ENCODE measurements at regions not wholly inside any gene's neighbourhood (a gene's known extent, or its start where the extent isn't known, plus 50 kb on each side); places are given as distances from the start of the nearest gene placed in this dataset.

- Histone ChIP-seq H3K4me3 (no peak overlapping the region), H3K27ac (no peak overlapping the region), H3K9me3 (no peaks in the 10 kb centered on the region), H3K27me3 (no peaks in the 10 kb centered on the region), H3K36me3 (no peaks in the 10 kb centered on the region), H3K4me1 (no peaks in the 10 kb centered on the region)
- no peak for TF ChIP-seq POLR2AphosphoS5 (IDR thresholded peaks at IDR 0.05; ENCODE audit: insufficient read depth in 1 of 2, low read depth in 1 of 2)
- TF ChIP-seq, protein P1, sequence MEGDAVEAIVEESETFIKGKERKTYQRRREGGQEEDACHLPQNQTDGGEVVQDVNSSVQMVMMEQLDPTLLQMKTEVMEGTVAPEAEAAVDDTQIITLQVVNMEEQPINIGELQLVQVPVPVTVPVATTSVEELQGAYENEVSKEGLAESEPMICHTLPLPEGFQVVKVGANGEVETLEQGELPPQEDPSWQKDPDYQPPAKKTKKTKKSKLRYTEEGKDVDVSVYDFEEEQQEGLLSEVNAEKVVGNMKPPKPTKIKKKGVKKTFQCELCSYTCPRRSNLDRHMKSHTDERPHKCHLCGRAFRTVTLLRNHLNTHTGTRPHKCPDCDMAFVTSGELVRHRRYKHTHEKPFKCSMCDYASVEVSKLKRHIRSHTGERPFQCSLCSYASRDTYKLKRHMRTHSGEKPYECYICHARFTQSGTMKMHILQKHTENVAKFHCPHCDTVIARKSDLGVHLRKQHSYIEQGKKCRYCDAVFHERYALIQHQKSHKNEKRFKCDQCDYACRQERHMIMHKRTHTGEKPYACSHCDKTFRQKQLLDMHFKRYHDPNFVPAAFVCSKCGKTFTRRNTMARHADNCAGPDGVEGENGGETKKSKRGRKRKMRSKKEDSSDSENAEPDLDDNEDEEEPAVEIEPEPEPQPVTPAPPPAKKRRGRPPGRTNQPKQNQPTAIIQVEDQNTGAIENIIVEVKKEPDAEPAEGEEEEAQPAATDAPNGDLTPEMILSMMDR (IDR thresholded peaks at IDR 0.05): no peak
- no peak for TF ChIP-seq POLR2A (IDR thresholded peaks at IDR 0.05)
- intact Hi-C loops (cut with DNase I): no loop called here
- no peak for DNase-seq (ENCODE audit: extremely low spot score in 2 of 2)
Observed at GRCh38 chr5:61906820-61907219, 399.2 kb upstream of the KIF2A start.

DNA sequence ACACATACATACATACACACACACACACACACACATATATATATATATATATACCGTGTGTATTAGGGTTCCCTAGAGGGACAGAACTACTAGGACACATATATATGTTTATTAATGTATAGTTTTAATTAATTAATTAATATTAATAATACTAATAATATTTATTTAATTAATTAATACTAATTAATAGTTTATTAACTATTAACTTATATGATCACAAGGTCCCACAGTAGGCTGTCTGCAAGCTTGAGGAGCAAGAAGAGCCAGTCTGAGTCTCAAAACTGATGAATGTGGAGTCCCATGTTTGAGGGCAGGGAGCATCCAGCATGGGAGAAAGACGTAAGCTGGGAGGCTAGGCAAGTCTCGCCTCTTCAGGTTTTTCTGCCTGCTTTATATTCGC, 398.0 kb upstream of the KIF2A start:
- intact Hi-C loops (cut with DNase I): no loop called here
- Histone ChIP-seq H3K36me3 (no peaks in the 10 kb centered on the region), H3K27ac (no peak overlapping the region), H3K4me1 (no peaks in the 10 kb centered on the region), H3K27me3 (no peaks in the 10 kb centered on the region), H3K9me3 (no peaks in the 10 kb centered on the region), H3K4me3 (no peak overlapping the region)
- no peak for TF ChIP-seq POLR2AphosphoS5 (IDR thresholded peaks at IDR 0.05; ENCODE audit: insufficient read depth in 1 of 2, low read depth in 1 of 2)
- no peak for TF ChIP-seq POLR2A (IDR thresholded peaks at IDR 0.05)
- TF ChIP-seq, protein P1 (IDR thresholded peaks at IDR 0.05): no peak
- DNase-seq (ENCODE audit: extremely low spot score in 2 of 2): no peak

GRCh38 chr5:61910771-61911170, 395.2 kb upstream of the KIF2A start:
- intact Hi-C loops (cut with DNase I): no loop called here
- H3K36me3 ChIP-seq: no peaks in the 10 kb centered on the region
- H3K4me3 ChIP-seq: no peak overlapping the region
- TF ChIP-seq POLR2AphosphoS5 (IDR thresholded peaks at IDR 0.05; ENCODE audit: insufficient read depth in 1 of 2, low read depth in 1 of 2) (no peak), POLR2A (IDR thresholded peaks at IDR 0.05) (no peak)
- TF ChIP-seq, protein P1 (IDR thresholded peaks at IDR 0.05): no peak
- no peak for DNase-seq (ENCODE audit: extremely low spot score in 2 of 2)
- no peak overlapping the region for H3K27ac ChIP-seq
- H3K27me3 ChIP-seq: no peaks in the 10 kb centered on the region
- H3K4me1 ChIP-seq: no peaks in the 10 kb centered on the region
- H3K9me3 ChIP-seq: no peaks in the 10 kb centered on the region

GRCh38 chr5:61912559-61912958, 393.4 kb upstream of the KIF2A start:
- Histone ChIP-seq H3K4me1 (no peaks in the 10 kb centered on the region), H3K9me3 (no peaks in the 10 kb centered on the region), H3K4me3 (no peak overlapping the region), H3K27me3 (no peaks in the 10 kb centered on the region), H3K36me3 (no peaks in the 10 kb centered on the region), H3K27ac (no peak overlapping the region)
- TF ChIP-seq POLR2AphosphoS5 (IDR thresholded peaks at IDR 0.05; ENCODE audit: insufficient read depth in 1 of 2, low read depth in 1 of 2) (no peak), POLR2A (IDR thresholded peaks at IDR 0.05) (no peak)
- TF ChIP-seq, protein P1 (IDR thresholded peaks at IDR 0.05): no peak
- DNase-seq (ENCODE audit: extremely low spot score in 2 of 2): no peak
- intact Hi-C loops (cut with DNase I): no loop called here

GRCh38 chr5:61915646-61916045, 390.4 kb upstream of the KIF2A start:
- intact Hi-C loops (cut with DNase I): no loop called here
- TF ChIP-seq POLR2AphosphoS5 (IDR thresholded peaks at IDR 0.05; ENCODE audit: insufficient read depth in 1 of 2, low read depth in 1 of 2) (no peak), POLR2A (IDR thresholded peaks at IDR 0.05) (no peak)
- TF ChIP-seq, protein P1 (IDR thresholded peaks at IDR 0.05): no peak
- no peak overlapping the region for H3K4me3 ChIP-seq

More at GRCh38 chr5:61915646-61916045, 390.4 kb upstream of the KIF2A start:
- Histone ChIP-seq H3K36me3 (no peaks in the 10 kb centered on the region), H3K4me1 (no peaks in the 10 kb centered on the region), H3K27ac (no peak overlapping the region), H3K9me3 (no peaks in the 10 kb centered on the region), H3K27me3 (no peaks in the 10 kb centered on the region)
- DNase-seq (ENCODE audit: extremely low spot score in 2 of 2): no peak

Measured in vagina (tissue), 2 donors.